H9 (cell line): ENCODE measurements at regions not wholly inside any gene's neighbourhood (a gene's known extent, or its start where the extent isn't known, plus 50 kb on each side); places are given as distances from the start of the nearest gene placed in this dataset.

Experiments used
- DNase-seq: peaks from one replicate; pipeline ENCODE4 v3.0.0-alpha.2; 2017
- H2AFZ ChIP-seq: one replicate; pipeline ENCODE4 v1.6.1; 2013; ENCODE audit warnings: mild to moderate bottlenecking, low read length, control low read depth, moderate library complexity
- H2AK5ac ChIP-seq: 2 replicates; pipeline ENCODE4 v1.6.1; 2013; ENCODE audit warnings: low read length, control low read depth, mixed read lengths; ENCODE audit not compliant: insufficient read length
- H2BK120ac ChIP-seq: one replicate; pipeline ENCODE4 v1.6.1; 2013; ENCODE audit warnings: low read depth, mild to moderate bottlenecking, low read length, control low read depth, inconsistent platforms; ENCODE audit not compliant: poor library complexity, severe bottlenecking
- H2BK12ac ChIP-seq: 2 replicates; pipeline ENCODE4 v1.6.1; 2013; ENCODE audit warnings: low read length, control low read depth, mixed read lengths, low read depth; ENCODE audit not compliant: insufficient read length
- H2BK15ac ChIP-seq: 2 replicates; pipeline ENCODE4 v1.6.1; 2013; ENCODE audit warnings: low read depth, low read length, control low read depth
- H2BK20ac ChIP-seq: one replicate; pipeline ENCODE4 v1.6.1; 2013; ENCODE audit warnings: low read depth, mild to moderate bottlenecking, low read length, control low read depth, inconsistent platforms; ENCODE audit not compliant: poor library complexity, severe bottlenecking
- H2BK5ac ChIP-seq: 2 replicates; pipeline ENCODE4 v1.6.1; 2013; ENCODE audit warnings: low read length, control low read depth, mixed read lengths; ENCODE audit not compliant: insufficient read length
- H3K14ac ChIP-seq: 2 replicates; pipeline ENCODE4 v1.6.1; 2013; ENCODE audit warnings: low read length, control low read depth; ENCODE audit not compliant: insufficient read depth
- H3K18ac ChIP-seq: 2 replicates; pipeline ENCODE4 v1.6.1; 2013; ENCODE audit warnings: low read depth, mild to moderate bottlenecking, mixed read lengths, low read length, control low read depth; ENCODE audit not compliant: insufficient read length
- H3K23ac ChIP-seq: 2 replicates; pipeline ENCODE4 v1.6.1; 2013; ENCODE audit warnings: low read length, control low read depth, mixed read lengths, low read depth; ENCODE audit not compliant: insufficient read length
- H3K23me2 ChIP-seq: 2 replicates; pipeline ENCODE4 v1.6.1; 2013; ENCODE audit warnings: low read depth, mild to moderate bottlenecking, mixed read lengths, low read length, control low read depth; ENCODE audit not compliant: insufficient read length, poor library complexity, severe bottlenecking
- H3K27ac ChIP-seq: 2 replicates; pipeline ENCODE4 v1.5.1; 2013; ENCODE audit warnings: low read length, control low read depth, mixed read lengths, low read depth; ENCODE audit not compliant: insufficient read length
- H3K27me3 ChIP-seq: 2 replicates; pipeline ENCODE4 v1.6.1; 2013; ENCODE audit warnings: low read length, control low read depth, inconsistent platforms; ENCODE audit not compliant: insufficient read depth
- H3K4ac ChIP-seq: 2 replicates; pipeline ENCODE4 v1.6.1; 2013; ENCODE audit warnings: low read depth, mild to moderate bottlenecking, control low read depth, inconsistent platforms, low read length, moderate library complexity
- H3K4me1 ChIP-seq: 2 replicates; pipeline ENCODE4 v1.6.1; 2013; ENCODE audit warnings: low read length, control low read depth, inconsistent platforms; ENCODE audit not compliant: insufficient read depth
- H3K4me2 ChIP-seq: 2 replicates; pipeline ENCODE4 v1.6.1; 2013; ENCODE audit warnings: low read length, control low read depth, mixed read lengths; ENCODE audit not compliant: insufficient read length, insufficient read depth
- H3K56ac ChIP-seq: 2 replicates; pipeline ENCODE4 v1.6.1; 2013; ENCODE audit warnings: low read depth, mild to moderate bottlenecking, mixed read lengths, low read length, control low read depth; ENCODE audit not compliant: insufficient read length
- H3K79me1 ChIP-seq: 2 replicates; pipeline ENCODE4 v1.6.1; 2013; ENCODE audit warnings: low read depth, mild to moderate bottlenecking, moderate library complexity, low read length, control low read depth, inconsistent platforms; ENCODE audit not compliant: insufficient read depth, poor library complexity, severe bottlenecking
- H3K79me2 ChIP-seq: 2 replicates; pipeline ENCODE4 v1.6.1; 2013; ENCODE audit warnings: low read length, control low read depth, inconsistent platforms; ENCODE audit not compliant: insufficient read depth
- H3K9ac ChIP-seq: 2 replicates; pipeline ENCODE4 v1.6.1; 2013; ENCODE audit warnings: low read length, control low read depth, mixed read lengths; ENCODE audit not compliant: insufficient read length; ENCODE audit errors: extremely low read depth
- H3K9me3 ChIP-seq: one replicate; pipeline ENCODE4 v1.6.1; 2013; ENCODE audit warnings: low read depth, low read length, inconsistent platforms; ENCODE audit not compliant: control insufficient read depth
- H3T11ph ChIP-seq: one replicate; pipeline ENCODE4 v1.6.1; 2013; ENCODE audit warnings: mild to moderate bottlenecking, low read length, control low read depth, inconsistent platforms
- H4K20me1 ChIP-seq: one replicate; pipeline ENCODE4 v1.6.1; 2013; ENCODE audit not compliant: control insufficient read depth, insufficient read length, insufficient read depth
- H4K5ac ChIP-seq: 2 replicates; pipeline ENCODE4 v1.6.1; 2013; ENCODE audit warnings: low read depth, mild to moderate bottlenecking, mixed read lengths, low read length, control low read depth; ENCODE audit not compliant: insufficient read length
- H4K8ac ChIP-seq: replicated peaks from 2 replicates; pipeline ENCODE4 v1.6.1; 2013; ENCODE audit warnings: low read length, control low read depth, mixed read lengths, low read depth; ENCODE audit not compliant: insufficient read length
- H4K91ac ChIP-seq: 2 replicates; pipeline ENCODE4 v1.6.1; 2013; ENCODE audit warnings: low read depth, mild to moderate bottlenecking, moderate library complexity, mixed read lengths, low read length, control low read depth; ENCODE audit not compliant: insufficient read length
- H3K27ac Mint-ChIP-seq, 3 experiments: 2 replicates in 2 of 3; 3 replicates in 1 of 3; pipeline ENCODE4 v1.8.0; 2020 to 2021; ENCODE audit warnings: mixed read lengths in 3 of 3, mild to moderate bottlenecking in 1 of 3, moderate library complexity in 1 of 3
- H3K27me3 Mint-ChIP-seq: 2 replicates; pipeline ENCODE4 v1.8.0; 2021; ENCODE audit warnings: low read depth, mild to moderate bottlenecking, moderate library complexity, mixed read lengths
- H3K36me3 Mint-ChIP-seq, 3 experiments: 2 replicates in 2 of 3; 3 replicates in 1 of 3; pipeline ENCODE4 v1.8.0; 2020 to 2021; ENCODE audit warnings: low read depth in 3 of 3, mixed read lengths in 3 of 3; ENCODE audit not compliant: insufficient read depth in 1 of 3
- H3K4me1 Mint-ChIP-seq, 2 experiments: 2 replicates each; pipeline ENCODE4 v1.8.0; 2020; ENCODE audit warnings: mixed read lengths in 2 of 2
- H3K4me3 Mint-ChIP-seq, 2 experiments: 2 replicates in 1 of 2; 3 replicates in 1 of 2; pipeline ENCODE4 v1.8.0; 2020 to 2021; ENCODE audit warnings: mild to moderate bottlenecking in 2 of 2, mixed read lengths in 2 of 2, moderate library complexity in 1 of 2
- H3K9me3 Mint-ChIP-seq, 2 experiments: 2 replicates in 1 of 2; 3 replicates in 1 of 2; pipeline ENCODE4 v1.8.0; 2020; ENCODE audit warnings: mild to moderate bottlenecking in 2 of 2, mixed read lengths in 2 of 2, moderate library complexity in 1 of 2
- WGBS: extraction: QIAGEN DNeasy Blood & Tissue Kit; methylation state at CpG from one replicate; pipeline ENCODE4 v1.1.7; 2013; ENCODE audit warnings: missing lambda C conversion rate, low lambda C conversion rate, mixed read lengths; ENCODE audit not compliant: insufficient read length; ENCODE audit errors: extremely low coverage; 5-methylcytosine and 5-hydroxymethylcytosine counted together
- TF ChIP-seq, protein P1 (sequence below): fragments of 200-600 bp; sonication (generic); conservative IDR thresholded peaks from 3 replicates; pipeline ENCODE4 v1.8.0; 2021; ENCODE audit warnings: antibody characterized with exemption, mild to moderate bottlenecking

DNA sequence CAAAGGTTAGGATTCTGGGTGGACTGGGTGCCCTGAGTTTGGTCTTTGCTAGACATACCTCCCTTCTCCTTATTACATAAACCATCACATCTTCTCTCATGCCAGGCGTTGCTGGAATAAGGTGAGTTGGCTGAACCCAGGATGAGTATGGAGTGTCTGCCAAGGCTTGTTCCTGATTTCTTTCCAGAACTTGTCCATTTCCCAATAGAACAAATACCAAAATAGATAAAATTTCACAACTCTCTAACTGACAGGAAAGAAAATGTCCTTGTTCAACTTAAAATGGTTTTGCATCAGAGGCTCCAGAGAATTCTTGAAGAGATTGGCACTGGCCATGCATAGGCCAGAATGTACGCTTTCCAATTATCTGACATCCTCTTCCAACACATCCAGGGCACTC, 291.9 kb downstream of the IGSF11 start:
- Histone ChIP-seq H3K4me1 (no peaks in the 10 kb centered on the region), H3K27ac (no peak overlapping the region), H3K23ac (no peak overlapping the region), H4K5ac (no peak overlapping the region), H3K18ac (no peak overlapping the region), H3K9me3 (no peaks in the 10 kb centered on the region), H2AFZ (no peak overlapping the region), H3K27me3 (no peaks in the 10 kb centered on the region), H3K14ac (no peak overlapping the region), H3K79me2 (no peaks in the 10 kb centered on the region), H3K4me2 (no peak overlapping the region), H2BK120ac (no peak overlapping the region), H3K56ac (no peak overlapping the region), H3T11ph (no peak overlapping the region), H2BK15ac (no peak overlapping the region), H4K8ac (no peak overlapping the region), H3K23me2 (no peaks in the 10 kb centered on the region), H2BK12ac (no peak overlapping the region), H2BK5ac (no peak overlapping the region), H3K79me1 (no peaks in the 10 kb centered on the region), H2AK5ac (no peak overlapping the region), H3K9ac (no peak overlapping the region), H2BK20ac (no peak overlapping the region), H4K91ac (no peak overlapping the region), H3K4ac (no peak overlapping the region), H4K20me1 (no peaks in the 10 kb centered on the region)
- TF ChIP-seq, protein P1, sequence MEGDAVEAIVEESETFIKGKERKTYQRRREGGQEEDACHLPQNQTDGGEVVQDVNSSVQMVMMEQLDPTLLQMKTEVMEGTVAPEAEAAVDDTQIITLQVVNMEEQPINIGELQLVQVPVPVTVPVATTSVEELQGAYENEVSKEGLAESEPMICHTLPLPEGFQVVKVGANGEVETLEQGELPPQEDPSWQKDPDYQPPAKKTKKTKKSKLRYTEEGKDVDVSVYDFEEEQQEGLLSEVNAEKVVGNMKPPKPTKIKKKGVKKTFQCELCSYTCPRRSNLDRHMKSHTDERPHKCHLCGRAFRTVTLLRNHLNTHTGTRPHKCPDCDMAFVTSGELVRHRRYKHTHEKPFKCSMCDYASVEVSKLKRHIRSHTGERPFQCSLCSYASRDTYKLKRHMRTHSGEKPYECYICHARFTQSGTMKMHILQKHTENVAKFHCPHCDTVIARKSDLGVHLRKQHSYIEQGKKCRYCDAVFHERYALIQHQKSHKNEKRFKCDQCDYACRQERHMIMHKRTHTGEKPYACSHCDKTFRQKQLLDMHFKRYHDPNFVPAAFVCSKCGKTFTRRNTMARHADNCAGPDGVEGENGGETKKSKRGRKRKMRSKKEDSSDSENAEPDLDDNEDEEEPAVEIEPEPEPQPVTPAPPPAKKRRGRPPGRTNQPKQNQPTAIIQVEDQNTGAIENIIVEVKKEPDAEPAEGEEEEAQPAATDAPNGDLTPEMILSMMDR, result no peak
- Mint-ChIP-seq H3K4me1 (peaks cover 0 to 2% of the 10 kb centered on the region in 2 experiments; a peak in 1 of 4 replicates), H3K36me3 (peaks cover 0 to 3% (median 1%) of the 10 kb centered on the region in 3 experiments; a peak in 1 of 7 replicates), H3K4me3 (no peak overlapping the region), H3K27me3 (no peaks in the 10 kb centered on the region), H3K27ac (no peak overlapping the region), H3K9me3 (peaks cover 6 to 8% of the 10 kb centered on the region in 2 experiments; a peak in 2 of 5 replicates)
- no CpG with 5 or more reads among the region's 2 CpGs for WGBS
- no peak for DNase-seq
